Spleen (tissue), 7 donors: ENCODE measurements at regions not wholly inside any gene's neighbourhood (a gene's known extent, or its start where the extent isn't known, plus 50 kb on each side); places are given as distances from the start of the nearest gene placed in this dataset.

Experiments
- POLR2A ChIP-seq, 3 donors: fragments of 450-650 bp; IDR thresholded peaks; one replicate each; pipeline ENCODE4 v1.5.1; 2017; ENCODE audit warnings: antibody characterized with exemption in 3 of 3, mild to moderate bottlenecking in 1 of 3
- POLR2AphosphoS5 ChIP-seq, 3 donors: sonication (generic); formaldehyde crosslinking; IDR thresholded peaks; one replicate each; pipeline ENCODE4 v1.5.1; 2017; ENCODE audit warnings: antibody characterized with exemption in 3 of 3
- TF ChIP-seq, protein P1 (sequence below), 11 experiments: fragments of 200-600 bp in 7 of 11; fragments of 450-650 bp in 4 of 11; sonication (generic) in 4 of 11; IDR thresholded peaks in 8 of 11; conservative IDR thresholded peaks in 3 of 11; 1 replicate in 7 of 11; 2 replicates in 4 of 11; pipeline versions ENCODE4 v1.4.0 to v1.8.0; 2016 to 2021; ENCODE audit warnings: antibody characterized with exemption in 11 of 11, inconsistent platforms in 4 of 11, mild to moderate bottlenecking in 1 of 11
- donor health status: DM: no; HTN: no; CAD: no; lungs with moderate emphysema.
- donor health status: DM: no; HTN: no; CAD: no.
- donor health status: DM: no; HTN: no; CAD: no.

DNA sequence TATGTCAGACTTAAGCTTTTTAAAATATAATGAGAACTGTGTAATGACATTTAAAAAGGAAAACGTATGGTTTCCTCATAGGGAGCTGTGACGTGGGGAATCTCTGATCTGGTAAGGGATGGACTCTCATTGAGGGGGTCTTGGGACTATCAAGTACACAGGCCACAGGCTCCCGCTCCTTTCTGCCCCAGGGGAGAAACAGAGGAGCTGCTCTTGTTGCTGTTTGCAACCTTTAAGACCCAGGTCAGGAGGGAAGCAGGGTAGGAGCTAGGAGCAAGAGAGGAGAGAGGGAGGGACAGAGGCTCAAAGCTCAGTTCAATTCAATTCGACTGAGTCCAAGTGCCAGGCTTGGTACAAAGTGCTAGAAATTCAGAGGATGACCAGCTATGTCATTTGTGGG lies 185.1 kb upstream of the CSF3R start:
- TF ChIP-seq, protein P1, sequence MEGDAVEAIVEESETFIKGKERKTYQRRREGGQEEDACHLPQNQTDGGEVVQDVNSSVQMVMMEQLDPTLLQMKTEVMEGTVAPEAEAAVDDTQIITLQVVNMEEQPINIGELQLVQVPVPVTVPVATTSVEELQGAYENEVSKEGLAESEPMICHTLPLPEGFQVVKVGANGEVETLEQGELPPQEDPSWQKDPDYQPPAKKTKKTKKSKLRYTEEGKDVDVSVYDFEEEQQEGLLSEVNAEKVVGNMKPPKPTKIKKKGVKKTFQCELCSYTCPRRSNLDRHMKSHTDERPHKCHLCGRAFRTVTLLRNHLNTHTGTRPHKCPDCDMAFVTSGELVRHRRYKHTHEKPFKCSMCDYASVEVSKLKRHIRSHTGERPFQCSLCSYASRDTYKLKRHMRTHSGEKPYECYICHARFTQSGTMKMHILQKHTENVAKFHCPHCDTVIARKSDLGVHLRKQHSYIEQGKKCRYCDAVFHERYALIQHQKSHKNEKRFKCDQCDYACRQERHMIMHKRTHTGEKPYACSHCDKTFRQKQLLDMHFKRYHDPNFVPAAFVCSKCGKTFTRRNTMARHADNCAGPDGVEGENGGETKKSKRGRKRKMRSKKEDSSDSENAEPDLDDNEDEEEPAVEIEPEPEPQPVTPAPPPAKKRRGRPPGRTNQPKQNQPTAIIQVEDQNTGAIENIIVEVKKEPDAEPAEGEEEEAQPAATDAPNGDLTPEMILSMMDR (IDR thresholded peaks at IDR 0.05 in 8 of 11, conservative IDR thresholded peaks at IDR 0.05 in 3 of 11): no peak
- TF ChIP-seq POLR2A (IDR thresholded peaks at IDR 0.05): no peak
- TF ChIP-seq POLR2AphosphoS5 (IDR thresholded peaks at IDR 0.05): no peak
